BE2C (cell line): ENCODE measurements at regions not wholly inside any gene's neighbourhood (a gene's known extent, or its start where the extent isn't known, plus 50 kb on each side); places are given as distances from the start of the nearest gene placed in this dataset.
"Not testable (repeated sequence)": the region's sequence is repeated elsewhere in the genome, so short reads cannot be mapped to it uniquely, and the experiment has no call there.

Source experiments
- DNase-seq: peaks from one replicate; pipeline ENCODE4 v3.0.0-alpha.2; 2020
- H3K27me3 ChIP-seq: fragments of 250-450 bp; sonication (Bioruptor Pico); 2 replicates; pipeline ENCODE4 v1.5.1; 2020; ENCODE audit warnings: mild to moderate bottlenecking
- H3K36me3 ChIP-seq: fragments of 250-450 bp; sonication (Bioruptor Pico); 2 replicates; pipeline ENCODE4 v1.5.1; 2020; ENCODE audit warnings: mild to moderate bottlenecking
- H3K4me1 ChIP-seq: fragments of 250-450 bp; sonication (Bioruptor Pico); 2 replicates; pipeline ENCODE4 v1.5.1; 2020
- H3K4me3 ChIP-seq: 2 replicates; pipeline ENCODE4 v1.5.1; 2011; ENCODE audit warnings: low read depth, low read length
- H3K9me3 ChIP-seq: fragments of 250-450 bp; sonication (Bioruptor Pico); 2 replicates; pipeline ENCODE4 v1.5.1; 2020
- TF ChIP-seq, protein P1 (sequence below): IDR thresholded peaks from 2 replicates; pipeline ENCODE4 v1.5.1; 2012; ENCODE audit warnings: mild to moderate bottlenecking, low read depth, low read length

DNA sequence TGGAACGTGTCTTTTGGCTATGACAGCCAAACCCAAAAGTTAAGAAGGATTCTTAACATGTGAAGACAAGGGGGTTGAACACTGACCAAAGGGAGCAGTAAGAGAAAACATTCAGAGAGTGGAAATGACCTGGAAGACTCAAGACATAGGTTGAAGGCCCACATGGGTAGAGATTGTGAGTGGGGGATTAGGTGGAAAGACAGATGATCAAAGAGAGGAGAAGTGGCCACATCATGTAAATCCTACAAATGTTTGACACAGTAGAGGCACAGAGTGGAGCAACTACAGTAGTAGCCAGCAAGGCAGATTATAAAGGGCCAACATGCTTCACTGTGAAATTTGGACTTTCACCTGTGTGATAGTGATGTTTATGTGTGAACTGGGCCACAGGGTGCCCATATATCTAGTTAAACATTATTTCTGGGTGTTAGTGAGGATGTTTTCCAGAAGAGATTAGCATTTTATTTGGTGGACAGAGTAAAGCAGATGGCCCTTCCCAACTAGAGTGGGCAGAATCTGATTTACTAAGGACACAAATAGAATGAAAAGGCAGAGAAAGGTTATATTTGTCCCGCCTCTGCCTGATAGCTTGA is 559.3 kb downstream of the RAB28 start:
- DNase-seq: no peak
- Histone ChIP-seq H3K27me3 (no peaks in the 10 kb centered on the region), H3K9me3 (no peaks in the 10 kb centered on the region; the same call in 1 of the 2 replicates), H3K36me3 (no peaks in the 10 kb centered on the region), H3K4me3 (no peak overlapping the region), H3K4me1 (no peaks in the 10 kb centered on the region)
- TF ChIP-seq, protein P1, sequence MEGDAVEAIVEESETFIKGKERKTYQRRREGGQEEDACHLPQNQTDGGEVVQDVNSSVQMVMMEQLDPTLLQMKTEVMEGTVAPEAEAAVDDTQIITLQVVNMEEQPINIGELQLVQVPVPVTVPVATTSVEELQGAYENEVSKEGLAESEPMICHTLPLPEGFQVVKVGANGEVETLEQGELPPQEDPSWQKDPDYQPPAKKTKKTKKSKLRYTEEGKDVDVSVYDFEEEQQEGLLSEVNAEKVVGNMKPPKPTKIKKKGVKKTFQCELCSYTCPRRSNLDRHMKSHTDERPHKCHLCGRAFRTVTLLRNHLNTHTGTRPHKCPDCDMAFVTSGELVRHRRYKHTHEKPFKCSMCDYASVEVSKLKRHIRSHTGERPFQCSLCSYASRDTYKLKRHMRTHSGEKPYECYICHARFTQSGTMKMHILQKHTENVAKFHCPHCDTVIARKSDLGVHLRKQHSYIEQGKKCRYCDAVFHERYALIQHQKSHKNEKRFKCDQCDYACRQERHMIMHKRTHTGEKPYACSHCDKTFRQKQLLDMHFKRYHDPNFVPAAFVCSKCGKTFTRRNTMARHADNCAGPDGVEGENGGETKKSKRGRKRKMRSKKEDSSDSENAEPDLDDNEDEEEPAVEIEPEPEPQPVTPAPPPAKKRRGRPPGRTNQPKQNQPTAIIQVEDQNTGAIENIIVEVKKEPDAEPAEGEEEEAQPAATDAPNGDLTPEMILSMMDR: no peak

DNA sequence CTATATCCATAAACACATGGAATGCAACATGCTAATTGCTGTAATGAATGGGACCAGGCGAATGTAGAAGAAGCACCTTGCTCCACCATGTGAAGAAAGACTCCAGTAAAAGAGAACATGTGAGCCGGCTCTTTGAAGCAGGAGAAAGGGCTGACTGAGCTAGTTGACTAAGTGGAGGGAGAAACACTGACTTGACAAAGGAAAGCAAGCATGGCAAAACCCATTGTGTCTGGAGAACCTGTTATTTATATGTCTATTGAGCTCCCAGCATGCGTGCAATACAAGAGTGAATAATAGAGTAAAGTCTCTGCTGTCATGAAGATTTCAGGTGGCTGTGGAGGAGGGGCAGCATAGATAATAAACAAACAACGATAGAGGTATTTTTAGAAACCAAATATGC is 559.9 kb downstream of the RAB28 start:
- DNase-seq: no peak
- Histone ChIP-seq H3K27me3 (no peaks in the 10 kb centered on the region), H3K4me1 (no peaks in the 10 kb centered on the region), H3K36me3 (no peaks in the 10 kb centered on the region), H3K4me3 (no peak overlapping the region), H3K9me3 (no peaks in the 10 kb centered on the region; the same call in 1 of the 2 replicates)
- TF ChIP-seq, protein P1: no peak

DNA sequence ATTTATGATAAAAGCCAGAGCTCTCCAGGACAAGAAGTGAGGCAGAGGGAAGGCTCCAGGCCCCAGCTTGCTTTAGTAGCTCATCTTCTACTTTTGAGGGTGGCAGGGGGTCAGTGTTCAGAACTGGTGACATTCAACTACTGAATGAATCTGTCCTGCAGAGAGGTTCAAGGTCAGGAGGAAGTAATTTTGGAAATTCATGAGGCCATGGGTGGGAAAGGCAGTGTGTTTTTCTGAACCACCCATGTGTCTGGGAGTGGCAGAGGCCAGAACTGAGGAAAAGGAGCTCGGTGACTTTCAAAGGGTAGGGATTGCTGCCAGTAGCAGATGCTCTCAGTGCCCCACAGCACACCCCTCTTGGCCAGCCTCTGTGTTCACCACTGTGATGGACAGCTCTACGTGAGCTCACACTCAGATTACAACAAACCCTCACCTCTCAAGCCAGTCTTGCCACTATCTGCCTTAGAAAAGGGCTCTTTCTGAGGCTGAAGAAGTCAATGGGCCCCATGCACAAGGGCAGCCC is 571.2 kb downstream of the RAB28 start:
- no peaks in the 10 kb centered on the region for H3K36me3 ChIP-seq
- DNase-seq: no peak
- H3K9me3 ChIP-seq: no peaks in the 10 kb centered on the region
- H3K27me3 ChIP-seq: no peaks in the 10 kb centered on the region
- TF ChIP-seq, protein P1: no peak
- H3K4me3 ChIP-seq: no peak overlapping the region
- H3K4me1 ChIP-seq: no peaks in the 10 kb centered on the region

DNA sequence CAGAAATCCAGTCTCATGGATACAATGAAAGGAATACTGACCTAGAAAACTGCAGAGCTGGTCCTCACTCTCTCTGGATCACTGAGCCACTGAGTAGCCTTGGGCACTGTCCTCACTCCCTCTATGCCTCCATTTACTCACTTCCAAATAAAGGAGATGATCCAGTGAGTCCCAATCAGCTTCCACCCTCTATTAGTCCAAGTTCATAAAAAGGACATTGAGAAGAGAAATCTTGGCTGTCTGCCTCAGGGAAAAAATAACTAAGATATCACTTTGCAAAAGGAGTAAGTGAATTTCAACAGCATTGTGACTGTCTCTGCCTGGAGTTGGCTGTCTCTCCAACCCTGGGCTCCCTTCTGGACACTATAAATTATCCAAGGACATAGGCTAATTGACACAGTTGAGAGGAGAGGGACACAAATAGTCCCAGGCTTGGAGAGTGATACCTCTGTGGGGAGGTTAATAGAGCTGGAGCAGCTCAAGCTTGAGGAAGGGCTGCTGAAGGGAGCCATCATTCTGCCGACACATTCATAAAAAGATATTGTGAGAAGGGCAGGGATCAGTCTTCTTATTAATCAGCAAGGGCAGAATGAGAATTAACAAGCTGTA is 572.3 kb downstream of the RAB28 start:
- Histone ChIP-seq H3K27me3 (no peaks in the 10 kb centered on the region), H3K9me3 (no peaks in the 10 kb centered on the region), H3K4me1 (no peaks in the 10 kb centered on the region), H3K4me3 (no peak overlapping the region), H3K36me3 (no peaks in the 10 kb centered on the region)
- no peak for DNase-seq
- TF ChIP-seq, protein P1: no peak

DNA sequence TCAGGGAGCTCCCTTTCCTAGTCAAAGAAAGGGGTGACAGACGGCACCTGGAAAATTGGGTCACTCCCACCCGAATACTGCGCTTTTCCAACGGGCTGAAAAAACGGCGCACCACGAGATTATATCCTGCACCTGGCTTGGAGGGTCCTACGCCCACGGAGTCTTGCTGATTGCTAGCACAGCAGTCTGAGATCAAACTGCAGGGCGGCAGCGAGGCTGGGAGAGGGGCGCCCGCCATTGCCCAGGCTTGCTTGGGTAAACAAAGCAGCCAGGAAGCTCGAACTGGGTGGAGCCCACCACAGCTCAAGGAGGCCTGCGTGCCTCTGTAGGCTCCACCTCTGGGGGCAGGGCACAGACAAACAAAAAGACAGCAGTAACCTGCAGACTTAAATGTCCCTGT is 580.5 kb downstream of the RAB28 start:
- not testable (repeated sequence) for H3K27me3 ChIP-seq, H3K4me3 ChIP-seq

DNA sequence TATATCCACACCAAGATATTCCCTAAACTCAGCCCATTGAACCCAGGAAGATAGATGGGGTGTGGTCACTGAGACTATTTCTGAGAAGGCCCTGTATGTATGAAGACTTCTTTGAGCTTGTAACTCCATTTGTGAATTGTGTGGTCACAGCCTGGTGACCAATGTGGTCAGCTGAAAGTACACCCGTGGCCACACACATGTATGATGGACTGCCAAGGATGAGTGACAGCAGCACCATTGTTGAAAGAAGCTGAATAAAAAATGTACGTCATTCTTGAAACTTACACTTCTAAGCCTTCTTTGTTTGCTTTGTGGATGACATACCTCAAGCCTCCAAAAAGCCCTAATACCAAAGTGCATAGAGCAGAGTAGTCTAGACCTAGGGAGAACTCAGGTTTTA is 581.4 kb downstream of the RAB28 start:
- H3K27me3 ChIP-seq: no peaks in the 10 kb centered on the region
- H3K36me3 ChIP-seq: no peaks in the 10 kb centered on the region
- no peaks in the 10 kb centered on the region for H3K9me3 ChIP-seq
- H3K4me1 ChIP-seq: no peaks in the 10 kb centered on the region
- TF ChIP-seq, protein P1: no peak
- DNase-seq: no peak
- no peak overlapping the region for H3K4me3 ChIP-seq

More for the DNA sequence above, 580.5 kb downstream of the RAB28 start:
- DNase-seq, H3K4me1 ChIP-seq, H3K36me3 ChIP-seq, H3K9me3 ChIP-seq: not testable (repeated sequence)
